GM23248 (cell line): ENCODE measurements at regions not wholly inside any gene's neighbourhood (a gene's known extent, or its start where the extent isn't known, plus 50 kb on each side); places are given as distances from the start of the nearest gene placed in this dataset.

Experiments
- EZH2 ChIP-seq: fragments of 200-600 bp; sonication (generic); IDR thresholded peaks from 2 replicates; pipeline ENCODE4 v1.6.1; 2018; ENCODE audit warnings: antibody characterized with exemption, mild to moderate bottlenecking; ENCODE audit not compliant: insufficient read depth, poor library complexity, severe bottlenecking
- EZH2phosphoT487 ChIP-seq: fragments of 200-600 bp; sonication (generic); IDR thresholded peaks from 2 replicates; pipeline ENCODE4 v1.6.1; 2018; ENCODE audit warnings: antibody characterized with exemption, moderate library complexity, mild to moderate bottlenecking, low read depth; ENCODE audit not compliant: insufficient read depth

DNA sequence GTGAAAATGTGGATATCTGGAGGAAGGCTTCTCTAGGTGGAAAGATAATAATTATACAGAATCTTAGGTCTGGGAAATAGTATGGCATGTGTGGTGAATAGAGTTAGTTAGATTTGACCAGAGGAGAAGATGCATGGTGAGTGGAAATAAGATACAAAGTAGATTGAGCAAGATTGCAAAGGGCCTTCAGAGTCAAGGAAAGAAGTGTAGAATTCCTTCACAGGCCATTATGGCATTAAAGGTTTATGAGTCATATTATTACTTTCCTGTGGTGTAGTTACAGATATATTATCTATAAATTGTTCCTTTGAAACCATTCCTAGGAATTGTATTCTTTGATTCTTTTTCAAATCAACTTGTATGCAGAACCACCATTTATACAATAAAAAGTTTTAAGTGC, 660.3 kb downstream of the SI start:
- TF ChIP-seq EZH2 (no peak), EZH2phosphoT487 (no peak)
